ENCODE measurements at regions not wholly inside any gene's neighbourhood (a gene's known extent, or its start where the extent isn't known, plus 50 kb on each side); places are given as distances from the start of the nearest gene placed in this dataset.

DNA sequence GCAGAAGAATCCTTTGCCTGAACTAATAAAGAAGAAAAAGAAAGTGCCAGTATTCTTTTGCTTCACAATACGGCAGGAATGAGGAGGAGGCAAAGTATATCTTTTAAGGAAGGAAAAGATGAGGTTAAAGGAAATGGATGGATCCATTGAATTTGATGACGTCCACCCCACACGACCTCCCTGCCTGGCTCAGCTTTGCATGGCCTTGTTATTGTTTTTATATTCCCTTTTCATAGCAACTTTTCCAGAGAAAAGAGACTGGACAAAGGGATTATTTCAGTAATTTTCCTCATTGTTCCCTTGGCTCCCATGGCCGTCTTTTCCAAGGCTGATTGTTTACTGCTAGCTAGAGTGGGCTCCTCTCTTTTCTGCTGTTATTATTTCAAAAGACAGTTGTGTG is 123.2 kb upstream of the SEL1L start:
- TF ChIP-seq POLR2AphosphoS5 (IDR thresholded peaks at IDR 0.05; ENCODE audit: low read depth, low read length): no peak
- TF ChIP-seq TAF1 (IDR thresholded peaks at IDR 0.05; ENCODE audit: low read depth, low read length): no peak
- TF ChIP-seq POLR2A (IDR thresholded peaks at IDR 0.05; ENCODE audit: low read depth, low read length): no peak
- TF ChIP-seq SPI1 (IDR thresholded peaks at IDR 0.05; ENCODE audit: low read depth, low read length): no peak

All from GM12891 (cell line).